BE2C (cell line): ENCODE measurements at regions not wholly inside any gene's neighbourhood (a gene's known extent, or its start where the extent isn't known, plus 50 kb on each side); places are given as distances from the start of the nearest gene placed in this dataset.
A peak's percentile ranks its signal among the peaks of the same experiment; 100 is the strongest.

Experiments
- DNase-seq: peaks from one replicate; pipeline ENCODE4 v3.0.0-alpha.2; 2020
- H3K27me3 ChIP-seq: fragments of 250-450 bp; sonication (Bioruptor Pico); 2 replicates; pipeline ENCODE4 v1.5.1; 2020; ENCODE audit warnings: mild to moderate bottlenecking
- H3K36me3 ChIP-seq: fragments of 250-450 bp; sonication (Bioruptor Pico); 2 replicates; pipeline ENCODE4 v1.5.1; 2020; ENCODE audit warnings: mild to moderate bottlenecking
- H3K4me1 ChIP-seq: fragments of 250-450 bp; sonication (Bioruptor Pico); 2 replicates; pipeline ENCODE4 v1.5.1; 2020
- H3K4me3 ChIP-seq: 2 replicates; pipeline ENCODE4 v1.5.1; 2011; ENCODE audit warnings: low read depth, low read length
- H3K9me3 ChIP-seq: fragments of 250-450 bp; sonication (Bioruptor Pico); 2 replicates; pipeline ENCODE4 v1.5.1; 2020
- TF ChIP-seq, protein P1 (sequence below): IDR thresholded peaks from 2 replicates; pipeline ENCODE4 v1.5.1; 2012; ENCODE audit warnings: mild to moderate bottlenecking, low read depth, low read length

DNA sequence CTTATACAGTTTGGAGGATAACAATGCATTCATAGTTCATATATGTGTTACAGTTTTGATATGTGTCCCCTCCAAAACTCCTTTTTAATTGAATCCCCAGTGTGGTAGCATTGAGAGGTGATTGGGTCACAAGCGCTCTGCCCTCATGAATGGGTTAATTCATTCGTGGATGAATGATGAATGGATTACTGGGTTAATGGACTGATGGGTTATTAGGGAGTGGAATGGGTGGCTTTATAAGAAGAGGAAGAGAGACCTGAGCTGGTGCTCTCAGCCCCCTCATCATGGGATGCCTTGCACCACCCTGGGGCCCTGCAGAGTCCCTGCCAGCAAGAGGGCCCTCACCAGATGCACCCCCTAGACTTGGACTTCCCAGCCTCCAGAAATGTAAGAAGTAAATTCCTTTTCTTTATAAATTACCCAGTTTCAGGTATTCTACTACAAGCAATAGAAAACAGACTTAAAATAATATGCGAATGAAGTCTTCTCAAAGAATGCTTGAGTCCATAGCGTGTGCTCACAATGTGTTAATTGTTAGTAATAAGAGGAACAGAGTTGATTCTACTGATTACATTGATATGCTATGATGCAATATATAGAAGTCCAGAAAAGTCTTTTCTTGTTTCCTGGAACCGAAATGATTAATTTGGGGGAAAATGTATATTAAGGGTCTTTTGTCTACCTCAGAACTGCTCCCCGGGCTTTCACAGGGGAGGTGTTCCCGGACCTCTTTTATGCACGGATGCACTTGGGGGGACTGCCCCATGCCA is 190.2 kb downstream of the ERCC6L2 start:
- Histone ChIP-seq H3K36me3 (no peaks in the 10 kb centered on the region), H3K27me3 (no peaks in the 10 kb centered on the region), H3K4me1 (no peaks in the 10 kb centered on the region), H3K9me3 (no peaks in the 10 kb centered on the region), H3K4me3 (no peak overlapping the region)
- no peak for DNase-seq
- TF ChIP-seq, protein P1, sequence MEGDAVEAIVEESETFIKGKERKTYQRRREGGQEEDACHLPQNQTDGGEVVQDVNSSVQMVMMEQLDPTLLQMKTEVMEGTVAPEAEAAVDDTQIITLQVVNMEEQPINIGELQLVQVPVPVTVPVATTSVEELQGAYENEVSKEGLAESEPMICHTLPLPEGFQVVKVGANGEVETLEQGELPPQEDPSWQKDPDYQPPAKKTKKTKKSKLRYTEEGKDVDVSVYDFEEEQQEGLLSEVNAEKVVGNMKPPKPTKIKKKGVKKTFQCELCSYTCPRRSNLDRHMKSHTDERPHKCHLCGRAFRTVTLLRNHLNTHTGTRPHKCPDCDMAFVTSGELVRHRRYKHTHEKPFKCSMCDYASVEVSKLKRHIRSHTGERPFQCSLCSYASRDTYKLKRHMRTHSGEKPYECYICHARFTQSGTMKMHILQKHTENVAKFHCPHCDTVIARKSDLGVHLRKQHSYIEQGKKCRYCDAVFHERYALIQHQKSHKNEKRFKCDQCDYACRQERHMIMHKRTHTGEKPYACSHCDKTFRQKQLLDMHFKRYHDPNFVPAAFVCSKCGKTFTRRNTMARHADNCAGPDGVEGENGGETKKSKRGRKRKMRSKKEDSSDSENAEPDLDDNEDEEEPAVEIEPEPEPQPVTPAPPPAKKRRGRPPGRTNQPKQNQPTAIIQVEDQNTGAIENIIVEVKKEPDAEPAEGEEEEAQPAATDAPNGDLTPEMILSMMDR, result no peak

DNA sequence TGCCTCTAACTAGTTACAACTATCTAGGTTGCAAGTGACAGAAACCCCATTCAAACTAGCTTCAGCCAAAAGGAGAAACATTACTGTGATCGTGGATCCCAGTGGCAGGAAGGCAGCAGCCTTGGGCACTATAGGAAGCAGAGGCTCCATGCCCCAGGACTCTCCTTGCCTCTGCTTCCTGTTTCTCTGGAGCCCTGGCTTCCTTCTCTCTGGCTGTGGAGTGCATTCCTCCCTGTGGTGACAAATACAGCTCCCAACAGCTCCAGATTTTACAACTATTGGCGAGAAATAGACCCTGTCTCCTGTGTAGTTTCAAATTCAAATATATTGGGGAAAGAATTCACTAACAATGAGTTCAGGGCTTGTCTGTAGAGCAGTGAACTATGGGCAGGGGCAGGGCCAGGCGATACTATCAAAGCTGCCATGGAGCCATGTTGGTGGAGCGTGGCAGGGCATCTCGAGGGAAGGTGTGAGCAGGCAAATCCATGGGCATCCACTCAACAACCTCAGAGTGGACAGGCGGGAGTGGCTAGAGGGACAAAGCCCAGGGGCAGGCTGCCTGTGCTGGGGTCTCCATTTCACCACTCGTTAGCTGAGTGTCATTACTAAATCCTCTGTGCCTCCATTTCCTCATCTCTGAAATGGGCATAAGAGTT is 189.5 kb downstream of the ERCC6L2 start:
- DNase-seq, result no peak
- H3K4me3 ChIP-seq, result no peak overlapping the region
- no peaks in the 10 kb centered on the region for H3K9me3 ChIP-seq
- TF ChIP-seq, protein P1, result no peak
- H3K27me3 ChIP-seq, result no peaks in the 10 kb centered on the region
- no peaks in the 10 kb centered on the region for H3K36me3 ChIP-seq
- no peaks in the 10 kb centered on the region for H3K4me1 ChIP-seq

DNA sequence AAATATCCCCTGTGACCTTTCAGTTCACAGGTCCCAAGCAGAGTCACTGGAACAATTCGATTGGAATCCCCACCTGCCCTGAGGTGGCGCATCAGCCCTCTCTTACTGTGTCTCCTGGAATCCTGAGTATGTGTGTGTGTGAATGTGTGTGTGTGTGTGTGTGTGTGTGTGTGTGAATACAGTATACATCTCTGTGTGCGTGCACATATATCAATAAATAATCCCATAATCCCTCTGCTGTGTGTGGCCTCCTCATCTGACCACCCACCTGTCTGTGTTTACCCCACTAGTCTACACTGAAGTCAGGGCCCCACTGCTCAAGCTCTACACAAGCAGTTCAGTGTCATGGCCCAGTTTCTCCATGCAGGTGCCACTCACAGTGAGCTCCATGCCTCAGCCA is 187.4 kb downstream of the ERCC6L2 start:
- Histone ChIP-seq H3K36me3 (no peaks in the 10 kb centered on the region), H3K27me3 (no peaks in the 10 kb centered on the region), H3K4me1 (no peaks in the 10 kb centered on the region), H3K4me3 (no peak overlapping the region), H3K9me3 (no peaks in the 10 kb centered on the region)
- no peak for DNase-seq
- TF ChIP-seq, protein P1, result no peak

DNA sequence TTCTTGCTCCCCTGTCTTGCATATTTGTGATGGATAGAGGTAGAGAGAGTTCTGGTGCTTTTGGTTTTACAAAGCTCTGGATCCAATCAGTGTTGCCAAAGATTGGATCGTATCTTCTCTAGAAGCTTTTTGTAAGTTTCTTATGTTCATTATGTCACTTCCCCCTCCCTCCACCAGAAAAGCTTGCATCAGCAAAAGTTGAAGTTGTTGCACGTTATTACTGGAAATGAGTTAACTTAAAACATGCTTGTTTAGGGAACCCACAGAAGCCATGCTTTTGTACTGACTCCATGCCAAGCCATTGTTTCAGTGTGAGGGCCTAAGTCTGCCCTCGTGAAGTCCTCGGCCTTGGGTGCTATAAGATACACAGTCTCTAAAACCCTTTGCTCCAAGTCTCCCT is 186.5 kb downstream of the ERCC6L2 start:
- DNase-seq, result no peak
- no peaks in the 10 kb centered on the region for H3K27me3 ChIP-seq
- H3K4me1 ChIP-seq, result no peaks in the 10 kb centered on the region
- TF ChIP-seq, protein P1, result no peak
- H3K4me3 ChIP-seq, result no peak overlapping the region
- no peaks in the 10 kb centered on the region for H3K9me3 ChIP-seq
- H3K36me3 ChIP-seq, result no peaks in the 10 kb centered on the region

DNA sequence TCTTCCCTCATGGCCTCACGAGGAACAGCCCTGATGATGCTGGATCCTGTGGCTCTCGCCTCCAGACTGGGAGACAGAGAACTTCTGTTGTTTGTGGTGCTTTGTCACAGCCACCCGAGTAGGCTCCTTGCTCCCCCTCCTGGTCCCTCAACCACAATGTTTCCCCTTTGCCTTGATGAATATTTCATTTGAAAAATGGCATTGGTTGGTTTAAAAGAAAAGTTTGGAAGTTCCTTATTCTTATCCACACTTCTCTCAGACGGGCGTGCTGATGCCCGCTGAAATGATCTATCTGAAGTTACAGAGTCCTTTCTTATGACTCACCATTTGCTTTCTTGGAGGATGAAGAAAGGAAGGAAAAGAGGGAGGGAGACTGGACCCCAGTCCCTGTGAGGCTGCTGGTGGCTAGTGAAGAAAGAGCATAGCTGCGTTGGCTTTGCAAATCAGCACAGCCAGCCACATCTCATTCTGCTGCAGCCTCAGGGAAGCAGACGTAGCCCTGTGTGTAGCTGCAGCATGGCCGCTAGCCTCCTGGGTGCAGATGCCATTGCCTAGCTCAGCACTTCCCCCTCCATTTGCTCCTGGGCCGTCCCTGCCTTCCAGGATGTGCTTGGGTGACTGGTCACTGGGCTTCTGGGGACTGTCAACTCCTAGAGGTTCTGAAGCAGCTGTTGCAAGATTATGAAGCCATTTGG is 185.9 kb downstream of the ERCC6L2 start:
- Histone ChIP-seq H3K9me3 (no peaks in the 10 kb centered on the region), H3K36me3 (no peaks in the 10 kb centered on the region), H3K27me3 (no peaks in the 10 kb centered on the region), H3K4me1 (no peaks in the 10 kb centered on the region), H3K4me3 (no peak overlapping the region)
- peak; percentile 63 for DNase-seq
- TF ChIP-seq, protein P1, result peak; percentile 75
